Endothelial cell of umbilical vein (primary cell): ENCODE measurements at regions not wholly inside any gene's neighbourhood (a gene's known extent, or its start where the extent isn't known, plus 50 kb on each side); places are given as distances from the start of the nearest gene placed in this dataset.

Experiments
- BruUV-seq: library from RNA; stranded (reverse); fragments of 400-500 nt; replicated peaks from 2 replicates; lab custom pipeline; 2021; lab: Mats Ljungman, UMichigan
- CTCF ChIA-PET: fragments of 300-600, 350-600 bp; sonication (Branson Sonifier 250); formaldehyde crosslinking; loops from one replicate; lab custom pipeline; 2021; ENCODE audit warnings: antibody characterized with exemption, inconsistent platforms; lab: Charles Lee
- POLR2A ChIA-PET: fragments of 300-600, 350-600 bp; sonication (Branson Sonifier 250); formaldehyde crosslinking; loops from one replicate; lab custom pipeline; 2021; ENCODE audit warnings: antibody characterized with exemption, inconsistent platforms; lab: Charles Lee
- DNase-seq: peaks from one replicate; pipeline ENCODE4 v3.0.0-alpha.2; 2011; ENCODE audit warnings: low read depth, low spot score
- FAIRE-seq: peaks from 2 replicates; lab custom pipeline; 2011; peaks lifted over from hg19 to GRCh38; lab: Jason Lieb, UNC
- H2AFZ ChIP-seq: 2 replicates; pipeline ENCODE4 v1.6.0; 2012; ENCODE audit warnings: low read depth, low read length, control low read depth, inconsistent platforms
- H3K27ac ChIP-seq: 2 replicates; pipeline ENCODE4 v1.5.1; 2011; ENCODE audit warnings: low read depth, mild to moderate bottlenecking, control low read depth, low read length, moderate library complexity; ENCODE audit not compliant: insufficient read depth
- H3K27me3 ChIP-seq, 2 experiments: 2 replicates each; pipeline versions ENCODE4 v1.6.0 to v1.6.1; 2011; ENCODE audit warnings: low read length in 2 of 2, mixed read lengths in 1 of 2; ENCODE audit not compliant: control insufficient read depth in 2 of 2, insufficient read depth in 2 of 2
- H3K36me3 ChIP-seq, 2 experiments: 2 replicates in 1 of 2; 3 replicates in 1 of 2; pipeline ENCODE4 v1.5.1; 2011; ENCODE audit warnings: low read length in 2 of 2, mild to moderate bottlenecking in 1 of 2, moderate library complexity in 1 of 2; ENCODE audit not compliant: control insufficient read depth in 2 of 2, insufficient read depth in 2 of 2; ENCODE audit errors: extremely low read depth in 1 of 2
- H3K4me1 ChIP-seq: 3 replicates; pipeline ENCODE4 v1.5.1; 2011; ENCODE audit warnings: mild to moderate bottlenecking, low read length; ENCODE audit not compliant: control insufficient read depth, insufficient read depth; ENCODE audit errors: extremely low read depth
- H3K4me2 ChIP-seq: 2 replicates; pipeline ENCODE4 v1.6.1; 2011; ENCODE audit warnings: low read length, control low read depth, mixed read lengths; ENCODE audit not compliant: insufficient read depth
- H3K4me3 ChIP-seq, 3 experiments: fragments of 200-600 bp in 1 of 3; sonication (generic), shearing (Covaris generic) in 1 of 3; replicated peaks in 1 of 3; 2 replicates each; pipeline ENCODE4 v1.5.1; 2011 to 2016; ENCODE audit warnings: control low read depth in 3 of 3, low read length in 3 of 3, mild to moderate bottlenecking in 2 of 3, inconsistent platforms in 1 of 3, low read depth in 1 of 3, moderate library complexity in 1 of 3; ENCODE audit not compliant: insufficient read depth in 1 of 3
- H3K79me2 ChIP-seq: 2 replicates; pipeline ENCODE4 v1.6.0; 2012; ENCODE audit warnings: low read length, inconsistent platforms; ENCODE audit not compliant: control insufficient read depth, insufficient read depth
- H3K9ac ChIP-seq: replicated peaks from 2 replicates; pipeline ENCODE3; 2011; ENCODE audit warnings: low read length, control low read depth; ENCODE audit not compliant: insufficient read depth; ENCODE audit errors: extremely low read depth
- H3K9me1 ChIP-seq: replicated peaks from 3 replicates; pipeline ENCODE4 v1.6.0; 2011; ENCODE audit warnings: mild to moderate bottlenecking, low read length; ENCODE audit not compliant: control insufficient read depth, insufficient read depth; ENCODE audit errors: extremely low read depth
- H3K9me3 ChIP-seq: replicated peaks from 2 replicates; pipeline ENCODE4 v1.5.1; 2012; ENCODE audit warnings: low read length, inconsistent platforms; ENCODE audit not compliant: control insufficient read depth, insufficient read depth
- H4K20me1 ChIP-seq: replicated peaks from 2 replicates; pipeline ENCODE3; 2011; ENCODE audit warnings: mild to moderate bottlenecking, low read length; ENCODE audit not compliant: control insufficient read depth, insufficient read depth; ENCODE audit errors: extremely low read depth
- CTCF ChIP-seq, 2 donors: IDR thresholded peaks; 1 replicate in 1 of 2; 2 replicates in 1 of 2; pipeline ENCODE4 v1.5.1; 2011; ENCODE audit warnings: low read length in 2 of 2, mild to moderate bottlenecking in 2 of 2, moderate library complexity in 2 of 2, control low read depth in 1 of 2, inconsistent platforms in 1 of 2, low read depth in 1 of 2; ENCODE audit not compliant: insufficient read depth in 1 of 2; ENCODE audit errors: extremely low read depth in 1 of 2
- EZH2 ChIP-seq: IDR thresholded peaks from 2 replicates; pipeline ENCODE4 v1.6.1; 2012; ENCODE audit warnings: borderline replicate concordance, low read depth, mild to moderate bottlenecking, moderate library complexity, low read length, inconsistent platforms; ENCODE audit not compliant: severe bottlenecking
- FOS ChIP-seq: IDR thresholded peaks from 2 replicates; pipeline ENCODE4 v1.6.1; 2011; ENCODE audit warnings: mild to moderate bottlenecking, low read length, moderate library complexity, borderline replicate concordance; ENCODE audit not compliant: insufficient read depth
- GATA2 ChIP-seq: IDR thresholded peaks from 2 replicates; pipeline ENCODE4 v1.7.0; 2011; ENCODE audit warnings: low read depth, mild to moderate bottlenecking, moderate library complexity, mixed read lengths, low read length; ENCODE audit not compliant: insufficient read length, insufficient read depth
- JUN ChIP-seq: IDR thresholded peaks from 2 replicates; pipeline ENCODE4 v1.6.1; 2011; ENCODE audit warnings: borderline replicate concordance, low read depth; ENCODE audit not compliant: insufficient read length, insufficient read depth
- MAX ChIP-seq: IDR thresholded peaks from 2 replicates; pipeline ENCODE4 v1.6.1; 2011; ENCODE audit not compliant: insufficient read depth, insufficient read length
- MYC ChIP-seq: IDR thresholded peaks from one replicate; pipeline ENCODE4 v1.6.1; 2011; ENCODE audit warnings: mild to moderate bottlenecking, low read depth, low read length
- POLR2A ChIP-seq: IDR thresholded peaks from 2 replicates; pipeline ENCODE4 v1.6.1; 2012; ENCODE audit warnings: low read depth, mild to moderate bottlenecking, control low read depth, low read length
- POLR2AphosphoS5 ChIP-seq: IDR thresholded peaks from 2 replicates; pipeline ENCODE4 v1.6.1; 2012; ENCODE audit warnings: low read depth, mild to moderate bottlenecking, control low read depth, low read length, moderate library complexity; ENCODE audit not compliant: insufficient read depth
- dilution Hi-C: fragments of 300-500 bp; cut with MboI; formaldehyde crosslinking; loops from one replicate; pipeline ENCODE4 v1.15.0; 2019; ENCODE audit warnings: low sequenced_read_pairs; ENCODE audit not compliant: extremely low pct_ligation_motif_present
- intact Hi-C: fragments of 100-400 bp; cut with micrococcal nuclease; formaldehyde crosslinking; loops from one replicate; pipeline ENCODE4 v1.10.0; 2022

GRCh38 chr9:84514421-84514820, 155.1 kb upstream of the NTRK2 start:
- FAIRE-seq (no peak), DNase-seq (no peak)
- no TSS peak for BruUV-seq
- H3K27me3 ChIP-seq, result no peaks in the 10 kb centered on the region
- CTCF ChIA-PET, result no interaction called here
- H3K79me2 ChIP-seq, result no peaks in the 10 kb centered on the region
- no peak overlapping the region for H3K4me3 ChIP-seq
- dilution Hi-C loops (no loop called here), intact Hi-C loops (no loop called here)
- no peak overlapping the region for H3K9ac ChIP-seq
- TF ChIP-seq GATA2 (no peak), CTCF (IDR thresholded peaks at IDR 0.05; ENCODE audit: extremely low read depth in 1 of 2, insufficient read depth in 1 of 2, low read depth in 1 of 2, low read length in 2 of 2) (no peak), POLR2AphosphoS5 (no peak), MAX (no peak), MYC (no peak), JUN (no peak), POLR2A (no peak), EZH2 (no peak), FOS (no peak)
- no peaks in the 10 kb centered on the region for H3K4me1 ChIP-seq
- no peaks in the 10 kb centered on the region for H4K20me1 ChIP-seq
- POLR2A ChIA-PET, result no interaction called here
- no peak overlapping the region for H3K4me2 ChIP-seq
- no peaks in the 10 kb centered on the region for H3K9me3 ChIP-seq
- H3K9me1 ChIP-seq, result no peaks in the 10 kb centered on the region
- no peak overlapping the region for H3K27ac ChIP-seq
- no peaks in the 10 kb centered on the region for H3K36me3 ChIP-seq
- no peak overlapping the region for H2AFZ ChIP-seq
